Motor neuron (in vitro differentiated cells): ENCODE measurements at regions not wholly inside any gene's neighbourhood (a gene's known extent, or its start where the extent isn't known, plus 50 kb on each side); places are given as distances from the start of the nearest gene placed in this dataset.

Source experiments
- ATAC-seq, 8 experiments: fragments of 200-7000 bp; cut with Tn5 transposase; replicated peaks in 6 of 8; 2 replicates each; pipeline ENCODE4 v1.8.0; 2021; ENCODE audit warnings: mild to moderate bottlenecking in 8 of 8, moderate library complexity in 8 of 8
- H3K27ac ChIP-seq, 2 donors: fragments of 250-450 bp; sonication (Bioruptor Pico); 2 replicates each; pipeline ENCODE4 v1.9.0; 2021; ENCODE audit warnings: antibody characterized with exemption in 2 of 2, mild to moderate bottlenecking in 2 of 2, moderate library complexity in 1 of 2
- H3K4me1 ChIP-seq, 2 donors: fragments of 250-450 bp; sonication (Bioruptor Pico); replicated peaks in 1 of 2; 2 replicates each; pipeline ENCODE4 v1.6.1; 2021; ENCODE audit warnings: antibody characterized with exemption in 2 of 2, mild to moderate bottlenecking in 2 of 2, moderate library complexity in 1 of 2
- H3K4me3 ChIP-seq, 5 donors: fragments of 250-450 bp; sonication (Bioruptor Pico); 2 replicates each; pipeline ENCODE4 v1.9.0; 2021; ENCODE audit warnings: antibody characterized with exemption in 5 of 5, mild to moderate bottlenecking in 5 of 5, moderate library complexity in 4 of 5
- WGBS, 10 experiments: fragments of 450-650 bp; shearing (Covaris generic); methylation state at CpG; one replicate each; pipeline ENCODE4 v1.0.0; 2022; 5-methylcytosine and 5-hydroxymethylcytosine counted together
- in situ Hi-C, 9 experiments: fragments of 400-800 bp; cut with MboI; loops; one replicate each; pipeline ENCODE4 v1.15.0; 2021; ENCODE audit warnings: low sequenced_read_pairs in 9 of 9, low pct_unique_long_range_greater_than_20kb in 2 of 9; ENCODE audit not compliant: unreplicated experiment in 9 of 9

DNA sequence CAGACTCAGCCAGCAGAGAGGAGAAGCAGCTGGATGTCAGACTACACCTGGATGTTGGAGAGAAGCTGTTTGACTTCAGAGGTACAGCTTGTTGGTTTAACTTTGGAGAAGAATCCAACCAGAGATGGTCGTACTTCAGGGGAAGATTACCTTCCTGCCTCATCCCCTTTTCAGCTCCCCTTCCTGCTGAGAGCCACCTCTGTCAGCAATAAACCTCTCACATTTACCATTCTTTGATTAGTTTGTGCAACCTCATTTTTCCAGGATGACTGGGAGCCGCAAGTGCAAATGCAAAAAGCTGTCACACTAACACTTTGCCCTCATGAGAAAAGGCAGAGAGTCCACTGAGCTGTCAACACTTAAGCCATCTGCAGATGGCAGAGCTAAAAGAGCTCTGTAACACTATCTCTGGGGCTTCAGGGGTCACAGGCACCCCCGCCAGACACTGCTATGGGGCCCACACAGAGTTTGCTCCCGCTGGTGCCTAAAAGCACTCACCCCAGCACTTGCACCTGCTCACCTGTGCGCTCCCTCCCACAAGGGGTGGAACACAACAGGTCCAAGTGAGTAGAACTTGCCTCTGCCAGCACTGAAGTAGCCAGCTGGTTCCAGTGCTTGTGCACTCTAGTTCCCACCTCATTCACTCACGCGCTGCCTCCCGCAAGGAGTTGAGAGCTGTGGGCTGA is 391.7 kb downstream of the METTL4 start:
- in situ Hi-C loops: loop anchor here in 1 of 9 experiments (25.0 kb wide), 1 partner anchor 92 kb away; no protein-coding TSS in a partner anchor
- Histone ChIP-seq H3K4me3 (no peak overlapping the region), H3K4me1 (peaks cover 0 to 2% of the 10 kb centered on the region in 2 donors), H3K27ac (no peak overlapping the region)
- no peak for ATAC-seq
- WGBS, 10 experiments: 0 to 100% (median 95%) methylated on average over 1 to 7 of the region's 8 CpGs; no CpG with 5 or more reads in 4 of the 10 experiments

DNA sequence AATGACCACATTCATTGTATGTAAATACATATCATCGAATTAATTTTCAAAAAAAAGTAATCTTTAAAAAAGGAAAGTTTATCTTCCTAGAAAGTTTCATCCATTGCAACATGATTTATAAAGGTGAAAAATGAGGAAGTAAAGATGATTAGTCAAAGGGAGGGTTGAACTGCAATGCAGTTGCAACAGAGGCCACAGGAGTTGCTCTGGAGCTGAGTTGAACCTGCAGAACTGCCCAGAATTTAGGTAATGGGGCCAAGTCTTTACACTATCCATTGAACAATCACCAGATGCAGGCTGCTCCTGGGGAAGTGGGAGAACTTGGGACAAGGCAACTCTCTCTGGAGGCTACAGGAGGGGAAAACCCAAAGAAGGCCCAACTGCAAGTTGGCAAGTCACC is 390.7 kb downstream of the METTL4 start:
- Histone ChIP-seq H3K4me1 (no peaks in the 10 kb centered on the region), H3K4me3 (no peak overlapping the region), H3K27ac (no peak overlapping the region)
- in situ Hi-C loops: loop anchor here in 1 of 9 experiments (25.0 kb wide), 1 partner anchor 93 kb away; no protein-coding TSS in a partner anchor
- WGBS, 10 experiments: 0 to 100% (median 100%) methylated on average over 1 of the region's 1 CpG; no CpG with 5 or more reads in 1 of the 10 experiments
- ATAC-seq: no peak

DNA sequence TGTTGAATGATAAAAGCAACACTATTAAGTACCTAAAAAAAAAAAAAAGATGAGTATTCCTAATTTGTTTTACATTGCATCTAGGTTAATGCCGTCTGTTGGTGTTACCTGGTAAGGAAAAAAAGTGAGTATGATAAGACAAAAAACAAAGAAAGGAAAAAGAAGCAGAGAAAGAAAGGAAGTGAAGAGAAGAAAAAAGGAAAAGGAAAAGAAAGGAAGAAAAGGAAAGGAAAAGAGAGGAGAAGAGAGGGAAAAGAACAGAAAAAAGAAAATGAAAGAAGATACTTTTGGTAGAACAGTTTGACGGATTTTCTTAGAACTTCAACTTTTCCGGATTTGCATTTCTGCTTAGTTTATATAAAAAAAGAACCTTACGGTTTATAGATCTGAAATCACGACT is 387.9 kb downstream of the METTL4 start:
- no peak for ATAC-seq
- no peak overlapping the region for H3K27ac ChIP-seq

DNA sequence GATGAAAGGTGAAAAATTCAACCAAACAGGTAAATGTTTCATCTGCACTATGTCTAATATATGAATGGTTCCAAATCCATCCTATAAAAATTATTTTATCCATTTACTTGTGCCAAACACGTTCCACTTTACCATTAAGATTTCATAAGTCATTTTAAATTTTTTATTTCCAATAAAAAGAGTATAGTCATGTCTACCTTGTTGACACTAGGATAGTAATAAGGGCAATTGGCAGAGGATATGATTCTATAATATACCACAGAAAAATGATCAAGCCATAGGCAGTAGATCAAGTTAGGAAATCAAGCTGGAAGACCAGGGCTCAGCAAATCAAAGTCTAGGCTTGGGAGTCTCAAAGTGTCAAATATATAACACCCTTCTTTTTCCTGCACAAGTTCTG is 384.3 kb downstream of the METTL4 start:
- ATAC-seq: no peak
- no peak overlapping the region for H3K27ac ChIP-seq
- H3K4me3 ChIP-seq: no peak overlapping the region
- no peaks in the 10 kb centered on the region for H3K4me1 ChIP-seq
- in situ Hi-C loops: loop anchor here in 1 of 9 experiments (25.0 kb wide), 1 partner anchor 100 kb away; no protein-coding TSS in a partner anchor
- 0 to 100% (median 71%) methylated on average over 1 of the region's 1 CpG; no CpG with 5 or more reads in 4 of the 10 experiments for WGBS, 10 experiments

More for the DNA sequence above, 387.9 kb downstream of the METTL4 start:
- H3K4me3 ChIP-seq: no peak overlapping the region
- H3K4me1 ChIP-seq: no peaks in the 10 kb centered on the region
- 37 to 98% (median 85%) methylated on average over 1 to 5 of the region's 5 CpGs for WGBS, 10 experiments
- in situ Hi-C loops: loop anchor here in 1 of 9 experiments (25.0 kb wide), 1 partner anchor 96 kb away; no protein-coding TSS in a partner anchor

DNA sequence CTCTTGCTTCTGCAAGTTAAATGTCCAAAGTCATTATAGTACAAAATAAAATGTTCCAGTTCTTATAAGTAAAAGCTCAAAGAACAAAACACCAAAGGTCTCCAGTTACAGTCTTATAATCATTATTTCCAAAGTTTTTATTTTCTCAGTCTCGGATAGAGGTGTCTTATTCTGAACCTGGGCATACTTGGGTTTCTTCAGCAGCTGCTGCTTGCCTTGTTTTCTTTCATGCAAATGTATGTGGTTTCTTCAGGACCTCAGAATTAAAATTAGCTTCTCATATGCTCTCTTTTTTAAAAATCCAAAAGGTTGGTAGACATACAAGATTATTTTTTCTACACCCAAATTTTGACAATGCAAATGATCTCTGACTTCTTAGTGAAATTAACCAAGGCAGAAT is 383.0 kb downstream of the METTL4 start:
- H3K4me3 ChIP-seq: no peak overlapping the region
- no peak for ATAC-seq
- H3K4me1 ChIP-seq: no peaks in the 10 kb centered on the region
- no peak overlapping the region for H3K27ac ChIP-seq
- 0 to 100% (median 85%) methylated on average over 1 of the region's 1 CpG for WGBS, 10 experiments
- in situ Hi-C loops: loop anchor here in 1 of 9 experiments (25.0 kb wide), 1 partner anchor 101 kb away; no protein-coding TSS in a partner anchor

DNA sequence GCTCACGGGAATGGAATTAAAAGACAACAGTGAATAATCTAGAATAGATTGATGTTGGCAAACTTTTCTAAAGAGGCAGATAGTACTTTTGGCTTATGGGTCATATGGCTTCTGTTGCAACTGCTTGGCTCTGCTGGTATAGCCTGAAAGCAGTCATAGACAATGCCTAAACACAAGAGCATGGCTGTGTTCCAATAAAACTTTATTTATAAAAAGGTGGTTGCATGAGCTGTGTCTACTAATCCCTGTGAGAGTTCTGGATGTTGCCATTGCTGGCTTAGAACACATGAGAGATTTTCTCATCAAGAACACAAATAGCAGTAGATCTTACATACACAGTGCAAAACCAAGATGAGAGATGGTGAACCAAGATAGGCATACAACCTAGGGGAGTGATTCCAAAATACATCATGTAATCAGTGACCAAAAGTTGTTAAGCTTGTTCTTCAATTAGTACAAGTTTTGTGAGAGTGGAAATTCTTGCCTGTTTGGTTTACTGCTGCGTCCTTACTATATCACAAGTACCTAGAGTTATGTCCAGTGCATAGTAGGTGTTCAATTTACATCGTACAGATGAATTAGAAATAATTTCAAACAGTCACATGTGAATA is 380.0 kb downstream of the METTL4 start:
- Histone ChIP-seq H3K27ac (no peak overlapping the region), H3K4me3 (no peak overlapping the region), H3K4me1 (no peaks in the 10 kb centered on the region)
- in situ Hi-C loops: loop anchor here in 1 of 9 experiments (25.0 kb wide), 1 partner anchor 104 kb away; no protein-coding TSS in a partner anchor
- no peak for ATAC-seq
- 5 to 86% (median 69%) methylated on average over 1 to 3 of the region's 3 CpGs for WGBS, 10 experiments

DNA sequence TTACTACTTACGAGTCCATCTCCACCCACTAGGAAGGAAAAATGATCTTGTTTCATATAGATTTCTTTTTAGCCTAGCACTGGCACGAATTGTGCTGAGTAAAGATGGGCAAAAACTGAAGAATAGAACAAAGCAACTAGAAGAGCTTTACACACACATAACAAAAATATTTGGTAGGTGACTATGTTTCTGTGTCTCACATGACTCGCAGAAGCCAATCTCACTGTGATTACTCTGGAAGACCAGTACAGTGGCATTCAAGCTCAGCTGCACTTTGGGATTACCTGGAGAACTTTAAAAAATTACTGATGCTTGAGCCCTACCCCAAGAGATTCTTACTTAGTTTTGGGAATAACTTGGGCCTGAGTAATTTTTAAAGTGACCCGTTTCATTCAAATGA is 378.7 kb downstream of the METTL4 start:
- 0 to 100% (median 46%) methylated on average over 1 to 4 of the region's 4 CpGs; no CpG with 5 or more reads in 2 of the 10 experiments for WGBS, 10 experiments
- no peak for ATAC-seq
- H3K27ac ChIP-seq: no peak overlapping the region
- H3K4me1 ChIP-seq: no peaks in the 10 kb centered on the region
- H3K4me3 ChIP-seq: no peak overlapping the region
- in situ Hi-C loops: loop anchor here in 1 of 9 experiments (25.0 kb wide), 1 partner anchor 105 kb away; no protein-coding TSS in a partner anchor

DNA sequence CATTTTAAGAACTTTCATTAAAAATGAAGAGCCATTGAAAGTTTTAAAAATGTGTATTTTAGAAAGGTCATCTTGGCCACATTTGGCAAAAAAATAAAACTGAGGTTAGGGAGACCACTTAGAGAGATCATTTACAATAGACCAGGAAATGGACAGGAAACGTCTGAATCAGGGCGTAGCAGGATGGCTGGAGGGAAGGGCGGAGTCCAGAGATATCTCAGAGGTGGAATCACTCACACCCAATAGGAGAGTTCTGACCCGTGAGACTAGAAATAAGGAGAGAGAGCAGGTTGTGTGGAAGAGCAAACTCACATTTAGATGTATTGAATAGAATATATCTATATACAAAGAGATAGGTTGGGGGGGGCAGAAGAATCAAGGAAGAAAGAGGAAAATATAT is 373.4 kb downstream of the METTL4 start:
- WGBS, 10 experiments: 0 to 100% (median 75%) methylated on average over 2 to 4 of the region's 4 CpGs
- Histone ChIP-seq H3K4me3 (no peak overlapping the region), H3K27ac (no peak overlapping the region), H3K4me1 (no peaks in the 10 kb centered on the region)
- ATAC-seq: peak in 2 of 8 experiments; percentile 37 to 48
- in situ Hi-C loops: loop anchor here in 1 of 9 experiments (25.0 kb wide), 1 partner anchor 111 kb away; no protein-coding TSS in a partner anchor

DNA sequence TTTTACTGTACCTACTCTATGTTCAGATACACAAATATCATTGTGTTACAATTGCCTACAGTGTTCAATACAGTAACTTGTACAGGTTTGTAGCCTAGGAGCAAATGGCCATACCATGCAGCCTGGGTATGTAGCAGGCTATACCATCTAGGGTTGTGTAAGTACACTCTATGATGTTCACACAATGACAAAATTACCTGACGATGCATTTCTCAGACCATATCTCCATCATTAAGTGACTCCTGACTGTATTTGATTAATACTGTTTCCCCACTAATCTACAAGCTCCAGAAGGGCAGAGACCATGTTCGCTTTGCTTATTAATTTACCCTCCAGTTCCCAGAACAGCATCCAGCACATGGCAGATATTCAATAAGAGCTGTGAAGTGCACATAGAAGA is 372.2 kb downstream of the METTL4 start:
- WGBS, 10 experiments: 0 to 100% (median 80%) methylated on average over 1 to 2 of the region's 2 CpGs; no CpG with 5 or more reads in 1 of the 10 experiments
- H3K4me3 ChIP-seq: no peak overlapping the region
- no peaks in the 10 kb centered on the region for H3K4me1 ChIP-seq
- ATAC-seq: no peak
- no peak overlapping the region for H3K27ac ChIP-seq
- in situ Hi-C loops: loop anchor here in 1 of 9 experiments (25.0 kb wide), 1 partner anchor 112 kb away; no protein-coding TSS in a partner anchor

DNA sequence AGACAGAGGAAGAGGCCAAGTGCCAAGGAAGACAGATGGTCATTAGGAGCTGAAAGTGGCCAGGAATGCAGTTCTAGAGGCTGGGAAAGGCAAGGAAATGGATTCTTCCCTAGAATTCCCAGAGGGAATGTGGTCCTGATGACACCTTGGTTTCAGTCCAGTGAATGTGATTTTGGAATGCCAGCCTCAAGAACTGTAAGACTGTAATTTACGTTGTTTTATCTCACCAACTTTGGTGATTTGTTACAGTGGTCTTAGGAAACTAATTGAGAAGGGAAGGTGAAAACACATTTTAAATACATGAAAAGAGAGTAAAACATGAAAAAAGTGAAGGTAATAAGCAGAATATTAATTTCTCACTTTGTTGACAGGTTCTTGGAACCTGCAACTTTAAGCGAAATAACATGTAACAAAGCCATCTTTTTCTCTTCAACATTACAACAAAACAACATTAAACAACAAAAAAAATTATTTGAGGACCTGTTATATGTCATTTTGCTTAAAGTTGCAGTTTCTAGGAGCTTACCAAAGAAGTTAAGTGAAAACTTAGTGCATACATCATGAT is 370.2 kb downstream of the METTL4 start:
- no peak overlapping the region for H3K27ac ChIP-seq
- in situ Hi-C loops: loop anchor here in 3 of 9 experiments (25.0 kb wide), 3 partner anchors 89 to 1339 kb away; no protein-coding TSS in a partner anchor
- H3K4me3 ChIP-seq: no peak overlapping the region
- H3K4me1 ChIP-seq: no peaks in the 10 kb centered on the region
- ATAC-seq: no peak
- WGBS, 10 experiments: 0 to 100% (median 86%) methylated on average over 1 to 2 of the region's 2 CpGs; no CpG with 5 or more reads in 1 of the 10 experiments

DNA sequence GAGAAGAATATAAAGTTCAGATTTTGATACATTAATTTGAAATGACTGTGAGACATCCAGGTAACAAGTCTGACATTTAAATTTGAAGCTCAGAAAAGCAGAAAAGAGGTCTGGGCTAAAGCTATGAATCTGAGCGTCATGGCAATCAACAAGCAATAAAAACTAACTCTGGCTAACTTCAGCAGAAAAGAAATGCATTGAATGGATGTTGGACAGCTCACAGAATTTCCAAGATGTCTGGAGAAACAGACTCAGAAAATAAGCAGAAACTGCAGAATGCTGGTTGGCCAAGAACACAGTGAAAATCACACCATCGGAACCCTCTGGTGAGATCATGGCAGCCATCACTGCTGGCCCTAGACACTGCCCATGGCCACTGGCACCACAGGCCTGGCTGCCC is 366.6 kb downstream of the METTL4 start:
- no peak for ATAC-seq
- H3K27ac ChIP-seq: no peak overlapping the region
- H3K4me1 ChIP-seq: no peaks in the 10 kb centered on the region
- in situ Hi-C loops: loop anchor here in 3 of 9 experiments (25.0 kb wide), 3 partner anchors 92 to 1342 kb away; no protein-coding TSS in a partner anchor
- 0 to 100% (median 80%) methylated on average over 1 to 2 of the region's 2 CpGs; no CpG with 5 or more reads in 3 of the 10 experiments for WGBS, 10 experiments
- H3K4me3 ChIP-seq: no peak overlapping the region

DNA sequence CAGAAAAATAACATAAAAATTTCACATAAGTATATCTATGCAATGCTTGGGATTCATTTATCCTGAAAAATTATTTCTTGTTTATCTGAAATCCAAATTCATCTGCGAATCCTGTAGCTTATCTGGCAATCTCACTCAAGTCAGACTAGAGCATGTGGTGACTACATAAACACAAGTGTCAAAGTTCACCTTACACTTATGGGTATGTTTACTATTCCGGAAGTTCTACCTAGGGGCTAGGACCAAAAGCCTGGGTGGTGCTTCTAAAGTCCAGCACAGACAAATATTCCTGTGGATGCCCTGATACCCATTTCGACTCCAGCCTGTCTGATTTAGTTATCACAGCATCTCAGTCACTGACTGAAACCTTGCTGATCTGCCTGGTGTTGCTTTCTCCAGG is 364.0 kb downstream of the METTL4 start:
- whole genome bisulfite sequencing, 10 experiments: 25 to 100% (median 84%) methylated on average over 1 to 3 of the region's 3 CpGs; no CpG with 5 or more reads in 3 of the 10 experiments
- in situ Hi-C loops: loop anchor here in 3 of 9 experiments (25.0 kb wide), 3 partner anchors 95 to 1345 kb away; no protein-coding TSS in a partner anchor
- no peaks in the 10 kb centered on the region for H3K4me1 ChIP-seq
- H3K4me3 ChIP-seq: no peak overlapping the region
- no peak for ATAC-seq
- no peak overlapping the region for H3K27ac ChIP-seq
